GM23338 (cell line): ENCODE measurements at regions not wholly inside any gene's neighbourhood (a gene's known extent, or its start where the extent isn't known, plus 50 kb on each side); places are given as distances from the start of the nearest gene placed in this dataset.

Experiments used
- ATAC-seq: fragments of 200-7000 bp; cut with Tn5 transposase; 3 replicates; pipeline ENCODE4 v1.9.1; 2020
- DNase-seq: peaks from one replicate; pipeline ENCODE4 v3.0.0-alpha.2; 2015; ENCODE audit warnings: low spot score
- H2AFZ ChIP-seq: fragments of 200-600 bp; sonication (generic); 2 replicates; pipeline ENCODE4 v1.8.0; 2016; ENCODE audit warnings: antibody characterized with exemption, mild to moderate bottlenecking, moderate library complexity
- H3F3A ChIP-seq: fragments of 200-600 bp; sonication (generic); replicated peaks from 2 replicates; pipeline ENCODE4 v1.8.0; 2017; ENCODE audit warnings: antibody characterized with exemption, mixed run types, low read depth
- H3K27ac ChIP-seq: fragments of 200-600 bp; sonication (generic); 2 replicates; pipeline ENCODE4 v1.6.1; 2016; ENCODE audit warnings: low read depth
- H3K27me3 ChIP-seq: fragments of 200-600 bp; sonication (generic); 2 replicates; pipeline ENCODE4 v1.8.0; 2016; ENCODE audit warnings: mild to moderate bottlenecking, mixed run types, moderate library complexity; ENCODE audit not compliant: insufficient read depth
- H3K36me3 ChIP-seq: fragments of 200-600 bp; sonication (generic); 2 replicates; pipeline ENCODE4 v1.8.0; 2016; ENCODE audit warnings: mild to moderate bottlenecking; ENCODE audit not compliant: insufficient read depth
- H3K4me1 ChIP-seq: fragments of 200-600 bp; sonication (generic); 2 replicates; pipeline ENCODE4 v1.8.0; 2016; ENCODE audit warnings: mild to moderate bottlenecking, moderate library complexity; ENCODE audit not compliant: insufficient read depth
- H3K4me2 ChIP-seq: fragments of 200-600 bp; sonication (generic); 2 replicates; pipeline ENCODE4 v1.7.1; 2017; ENCODE audit warnings: mixed run types
- H3K4me3 ChIP-seq: fragments of 200-600 bp; sonication (generic); 2 replicates; pipeline ENCODE4 v1.6.1; 2016; ENCODE audit warnings: mixed run types
- H3K79me2 ChIP-seq: fragments of 200-600 bp; sonication (generic); replicated peaks from 2 replicates; pipeline ENCODE4 v1.8.0; 2017; ENCODE audit warnings: mild to moderate bottlenecking; ENCODE audit not compliant: insufficient read depth
- H3K9me2 ChIP-seq: fragments of 200-600 bp; sonication (generic); 2 replicates; pipeline ENCODE4 v1.8.0; 2017; ENCODE audit not compliant: insufficient read depth
- H4K20me1 ChIP-seq: fragments of 200-600 bp; sonication (generic); replicated peaks from 2 replicates; pipeline ENCODE4 v1.8.0; 2017; ENCODE audit warnings: mild to moderate bottlenecking; ENCODE audit not compliant: insufficient read depth
- H3K27ac Mint-ChIP-seq: 2 replicates; pipeline ENCODE4 v1.8.0; 2020; ENCODE audit warnings: inconsistent platforms, mild to moderate bottlenecking, moderate library complexity, mixed read lengths
- H3K27me3 Mint-ChIP-seq: 3 replicates; pipeline ENCODE4 v1.8.0; 2022; ENCODE audit warnings: low read depth, mild to moderate bottlenecking, moderate library complexity, mixed read lengths, inconsistent platforms; ENCODE audit not compliant: insufficient read depth, poor library complexity
- H3K36me3 Mint-ChIP-seq: 3 replicates; pipeline ENCODE4 v1.8.0; 2021; ENCODE audit warnings: low read depth, mild to moderate bottlenecking, inconsistent platforms, moderate library complexity, mixed read lengths
- H3K4me1 Mint-ChIP-seq: 3 replicates; pipeline ENCODE4 v1.8.0; 2020; ENCODE audit warnings: mild to moderate bottlenecking, inconsistent platforms, mixed read lengths
- H3K4me3 Mint-ChIP-seq: 3 replicates; pipeline ENCODE4 v1.8.0; 2021; ENCODE audit warnings: moderate library complexity, mild to moderate bottlenecking, inconsistent platforms, mixed read lengths
- H3K9me3 Mint-ChIP-seq: 3 replicates; pipeline ENCODE4 v1.8.0; 2020; ENCODE audit warnings: moderate library complexity, mild to moderate bottlenecking, inconsistent platforms, mixed read lengths
- CREB1 ChIP-seq: fragments of 250-450 bp; sonication (Bioruptor Pico); IDR thresholded peaks from 2 replicates; pipeline ENCODE4 v1.5.0; 2020; ENCODE audit warnings: low read depth, mild to moderate bottlenecking, moderate library complexity
- ETS1 ChIP-seq: IDR thresholded peaks from 2 replicates; pipeline ENCODE4 v1.6.1; 2016; ENCODE audit warnings: antibody characterized with exemption
- EZH2 ChIP-seq: fragments of 200-600 bp; sonication (generic); IDR thresholded peaks from one replicate; pipeline ENCODE4 v1.8.0; 2017; ENCODE audit warnings: antibody characterized with exemption, mild to moderate bottlenecking, low read depth; ENCODE audit not compliant: unreplicated experiment
- EZH2phosphoT487 ChIP-seq: fragments of 200-600 bp; sonication (generic); IDR thresholded peaks from one replicate; pipeline ENCODE4 v1.8.1; 2018; ENCODE audit warnings: antibody characterized with exemption; ENCODE audit not compliant: unreplicated experiment
- JUNB ChIP-seq: IDR thresholded peaks from one replicate; pipeline ENCODE4 v1.6.1; 2016; ENCODE audit warnings: antibody characterized with exemption; ENCODE audit not compliant: unreplicated experiment
- NANOG ChIP-seq: IDR thresholded peaks from 2 replicates; pipeline ENCODE4 v1.6.1; 2016; ENCODE audit warnings: antibody characterized with exemption, borderline replicate concordance
- POLR2AphosphoS5 ChIP-seq: IDR thresholded peaks from 2 replicates; pipeline ENCODE4 v1.6.1; 2016; ENCODE audit warnings: antibody characterized with exemption, low read depth
- STAT1 ChIP-seq: IDR thresholded peaks from one replicate; pipeline ENCODE4 v1.6.1; 2016; ENCODE audit warnings: antibody characterized with exemption; ENCODE audit not compliant: unreplicated experiment
- ZNF114 ChIP-seq: fragments of 250-450 bp; sonication (Bioruptor Pico); IDR thresholded peaks from 2 replicates; pipeline ENCODE4 v1.5.0; 2020; ENCODE audit warnings: mild to moderate bottlenecking, moderate library complexity
- ZNF331 ChIP-seq: fragments of 250-450 bp; sonication (Bioruptor Pico); IDR thresholded peaks from 2 replicates; pipeline ENCODE4 v1.5.0; 2020; ENCODE audit warnings: low read depth, mild to moderate bottlenecking, moderate library complexity
- ZNF462 ChIP-seq: fragments of 250-450 bp; sonication (Bioruptor Pico); IDR thresholded peaks from 2 replicates; pipeline ENCODE4 v1.5.0; 2020; ENCODE audit warnings: mild to moderate bottlenecking, moderate library complexity
- TF ChIP-seq, protein P1 (sequence below): IDR thresholded peaks from one replicate; pipeline ENCODE4 v1.6.1; 2018; ENCODE audit warnings: antibody characterized with exemption; ENCODE audit not compliant: unreplicated experiment
- TF ChIP-seq, protein P2 (sequence below), 2 experiments: fragments of 200-600 bp in 1 of 2; sonication (generic) in 1 of 2; conservative IDR thresholded peaks; 2 replicates each; pipeline versions ENCODE4 v1.5.1 to v1.6.1; 2016 to 2017; ENCODE audit warnings: antibody characterized with exemption in 2 of 2, low read depth in 2 of 2, mild to moderate bottlenecking in 2 of 2, moderate library complexity in 1 of 2

- DNase-seq: no peak
- TF ChIP-seq ZNF114 (CRISPR knock-in tag) (no peak), STAT1 (no peak), ZNF462 (CRISPR knock-in tag) (no peak), CREB1 (CRISPR knock-in tag) (no peak), JUNB (no peak), POLR2AphosphoS5 (no peak), ETS1 (no peak), NANOG (no peak), EZH2phosphoT487 (no peak), ZNF331 (CRISPR knock-in tag) (no peak), EZH2 (no peak)
- TF ChIP-seq, protein P1, sequence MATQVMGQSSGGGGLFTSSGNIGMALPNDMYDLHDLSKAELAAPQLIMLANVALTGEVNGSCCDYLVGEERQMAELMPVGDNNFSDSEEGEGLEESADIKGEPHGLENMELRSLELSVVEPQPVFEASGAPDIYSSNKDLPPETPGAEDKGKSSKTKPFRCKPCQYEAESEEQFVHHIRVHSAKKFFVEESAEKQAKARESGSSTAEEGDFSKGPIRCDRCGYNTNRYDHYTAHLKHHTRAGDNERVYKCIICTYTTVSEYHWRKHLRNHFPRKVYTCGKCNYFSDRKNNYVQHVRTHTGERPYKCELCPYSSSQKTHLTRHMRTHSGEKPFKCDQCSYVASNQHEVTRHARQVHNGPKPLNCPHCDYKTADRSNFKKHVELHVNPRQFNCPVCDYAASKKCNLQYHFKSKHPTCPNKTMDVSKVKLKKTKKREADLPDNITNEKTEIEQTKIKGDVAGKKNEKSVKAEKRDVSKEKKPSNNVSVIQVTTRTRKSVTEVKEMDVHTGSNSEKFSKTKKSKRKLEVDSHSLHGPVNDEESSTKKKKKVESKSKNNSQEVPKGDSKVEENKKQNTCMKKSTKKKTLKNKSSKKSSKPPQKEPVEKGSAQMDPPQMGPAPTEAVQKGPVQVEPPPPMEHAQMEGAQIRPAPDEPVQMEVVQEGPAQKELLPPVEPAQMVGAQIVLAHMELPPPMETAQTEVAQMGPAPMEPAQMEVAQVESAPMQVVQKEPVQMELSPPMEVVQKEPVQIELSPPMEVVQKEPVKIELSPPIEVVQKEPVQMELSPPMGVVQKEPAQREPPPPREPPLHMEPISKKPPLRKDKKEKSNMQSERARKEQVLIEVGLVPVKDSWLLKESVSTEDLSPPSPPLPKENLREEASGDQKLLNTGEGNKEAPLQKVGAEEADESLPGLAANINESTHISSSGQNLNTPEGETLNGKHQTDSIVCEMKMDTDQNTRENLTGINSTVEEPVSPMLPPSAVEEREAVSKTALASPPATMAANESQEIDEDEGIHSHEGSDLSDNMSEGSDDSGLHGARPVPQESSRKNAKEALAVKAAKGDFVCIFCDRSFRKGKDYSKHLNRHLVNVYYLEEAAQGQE: no peak
- TF ChIP-seq, protein P2, sequence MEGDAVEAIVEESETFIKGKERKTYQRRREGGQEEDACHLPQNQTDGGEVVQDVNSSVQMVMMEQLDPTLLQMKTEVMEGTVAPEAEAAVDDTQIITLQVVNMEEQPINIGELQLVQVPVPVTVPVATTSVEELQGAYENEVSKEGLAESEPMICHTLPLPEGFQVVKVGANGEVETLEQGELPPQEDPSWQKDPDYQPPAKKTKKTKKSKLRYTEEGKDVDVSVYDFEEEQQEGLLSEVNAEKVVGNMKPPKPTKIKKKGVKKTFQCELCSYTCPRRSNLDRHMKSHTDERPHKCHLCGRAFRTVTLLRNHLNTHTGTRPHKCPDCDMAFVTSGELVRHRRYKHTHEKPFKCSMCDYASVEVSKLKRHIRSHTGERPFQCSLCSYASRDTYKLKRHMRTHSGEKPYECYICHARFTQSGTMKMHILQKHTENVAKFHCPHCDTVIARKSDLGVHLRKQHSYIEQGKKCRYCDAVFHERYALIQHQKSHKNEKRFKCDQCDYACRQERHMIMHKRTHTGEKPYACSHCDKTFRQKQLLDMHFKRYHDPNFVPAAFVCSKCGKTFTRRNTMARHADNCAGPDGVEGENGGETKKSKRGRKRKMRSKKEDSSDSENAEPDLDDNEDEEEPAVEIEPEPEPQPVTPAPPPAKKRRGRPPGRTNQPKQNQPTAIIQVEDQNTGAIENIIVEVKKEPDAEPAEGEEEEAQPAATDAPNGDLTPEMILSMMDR (conservative IDR thresholded peaks at IDR 0.05; ENCODE audit: low read depth in 2 of 2): no peak
- H3K9me2 ChIP-seq: 0 out of 2 replicates have a peak, but pooled peaks cover 5% of the 10 kb centered on the region
These were observed 130.6 kb upstream of the CDH19 start for GRCh38 chr18:66734451-66734850.

More at GRCh38 chr18:66734451-66734850, 130.6 kb upstream of the CDH19 start:
- peaks cover 7% of the 10 kb centered on the region; the same call in 1 of the 2 replicates for H3K4me1 ChIP-seq
- Mint-ChIP-seq H3K27me3 (no peaks in the 10 kb centered on the region), H3K4me1 (peaks cover 11% of the 10 kb centered on the region), H3K27ac (no peak overlapping the region), H3K9me3 (peaks cover 5% of the 10 kb centered on the region; the same call in 2 of the 3 replicates), H3K4me3 (no peak overlapping the region), H3K36me3 (no peaks in the 10 kb centered on the region)
- H3K4me2 ChIP-seq: no peak overlapping the region
- no peaks in the 10 kb centered on the region for H4K20me1 ChIP-seq
- H3K36me3 ChIP-seq: no peaks in the 10 kb centered on the region
- H3F3A ChIP-seq: no peaks in the 10 kb centered on the region
- no peaks in the 10 kb centered on the region for H3K79me2 ChIP-seq
- no peak overlapping the region for H2AFZ ChIP-seq
- ATAC-seq: no peak
- no peaks in the 10 kb centered on the region for H3K27me3 ChIP-seq
- no peak overlapping the region for H3K27ac ChIP-seq
- H3K4me3 ChIP-seq: no peak overlapping the region
